IMR-90 (cell line): ENCODE measurements at regions not wholly inside any gene's neighbourhood (a gene's known extent, or its start where the extent isn't known, plus 50 kb on each side); places are given as distances from the start of the nearest gene placed in this dataset.

Source experiments
- ATAC-seq: fragments of 200-7000 bp; cut with Tn5 transposase; 2 replicates; pipeline ENCODE4 v1.9.1; 2020; ENCODE audit warnings: low read depth, mild to moderate bottlenecking, moderate library complexity
- BruUV-seq: library from RNA; stranded (reverse); fragments of 400-500 nt; replicated peaks from 2 replicates; lab custom pipeline; 2021; lab: Mats Ljungman, UMichigan
- CTCF ChIA-PET: fragments of 300-600 bp; formaldehyde crosslinking; extraction: SDS; loops from one replicate; lab custom pipeline; 2021; ENCODE audit warnings: antibody characterized with exemption; lab: Yijun Ruan, JAX
- POLR2A ChIA-PET: fragments of 300-600 bp; sonication (Branson Sonifier 250); formaldehyde crosslinking; loops from one replicate; lab custom pipeline; 2022; ENCODE audit warnings: antibody characterized with exemption; ENCODE audit not compliant: unreplicated experiment; lab: Charles Lee
- DNase-seq: peaks from one replicate; pipeline ENCODE4 v3.0.0; 2013
- H2AFZ ChIP-seq: replicated peaks from 2 replicates; pipeline ENCODE3; 2013; ENCODE audit warnings: low read length, mild to moderate bottlenecking; ENCODE audit not compliant: poor library complexity
- H2AK5ac ChIP-seq: 2 replicates; pipeline ENCODE4 v1.6.1; 2013; ENCODE audit warnings: low read depth, low read length, inconsistent platforms
- H2AK9ac ChIP-seq: replicated peaks from 2 replicates; pipeline ENCODE3; 2013; ENCODE audit warnings: mild to moderate bottlenecking, low read depth, low read length, moderate library complexity; ENCODE audit not compliant: poor library complexity
- H2BK120ac ChIP-seq: 2 replicates; pipeline ENCODE4 v1.6.1; 2013; ENCODE audit warnings: low read depth, low read length, inconsistent platforms
- H2BK15ac ChIP-seq: 3 replicates; pipeline ENCODE4 v1.6.1; 2013; ENCODE audit warnings: low read depth, low read length, inconsistent platforms
- H2BK20ac ChIP-seq: 2 replicates; pipeline ENCODE4 v1.6.1; 2013; ENCODE audit warnings: low read depth, mild to moderate bottlenecking, inconsistent platforms, low read length, moderate library complexity
- H2BK5ac ChIP-seq: 2 replicates; pipeline ENCODE4 v1.6.1; 2013; ENCODE audit warnings: mild to moderate bottlenecking, low read depth, low read length, inconsistent platforms; ENCODE audit not compliant: poor library complexity, severe bottlenecking
- H3K14ac ChIP-seq: replicated peaks from 2 replicates; pipeline ENCODE4 v1.6.1; 2013; ENCODE audit warnings: low read depth, low read length, inconsistent platforms
- H3K18ac ChIP-seq: 2 replicates; pipeline ENCODE4 v1.6.1; 2013; ENCODE audit warnings: low read depth, low read length, control low read depth
- H3K23ac ChIP-seq: 2 replicates; pipeline ENCODE4 v1.6.1; 2013; ENCODE audit warnings: low read depth, low read length, inconsistent platforms
- H3K27ac ChIP-seq: 2 replicates; pipeline ENCODE4 v1.5.1; 2013; ENCODE audit warnings: mild to moderate bottlenecking, control low read depth, low read length; ENCODE audit not compliant: insufficient read depth
- H3K27me3 ChIP-seq: 2 replicates; pipeline ENCODE4 v1.6.1; 2013; ENCODE audit warnings: low read length; ENCODE audit not compliant: control insufficient read depth, insufficient read depth
- H3K36me3 ChIP-seq: 2 replicates; pipeline ENCODE4 v1.6.1; 2013; ENCODE audit warnings: low read length, mixed read lengths; ENCODE audit not compliant: control insufficient read depth, insufficient read depth
- H3K4ac ChIP-seq: 2 replicates; pipeline ENCODE4 v1.6.1; 2013; ENCODE audit warnings: low read depth, low read length, inconsistent platforms
- H3K4me1 ChIP-seq: 2 replicates; pipeline ENCODE4 v1.6.1; 2013; ENCODE audit warnings: low read length, mixed read lengths; ENCODE audit not compliant: control insufficient read depth, insufficient read depth
- H3K4me2 ChIP-seq: 2 replicates; pipeline ENCODE4 v1.6.1; 2013; ENCODE audit warnings: low read depth, mild to moderate bottlenecking, control low read depth, low read length, moderate library complexity
- H3K4me3 ChIP-seq: 2 replicates; pipeline ENCODE4 v1.5.1; 2013; ENCODE audit warnings: low read depth, mild to moderate bottlenecking, control low read depth, low read length, moderate library complexity; ENCODE audit not compliant: insufficient read depth
- H3K56ac ChIP-seq: 2 replicates; pipeline ENCODE4 v1.6.1; 2013; ENCODE audit warnings: low read length, inconsistent platforms; ENCODE audit not compliant: insufficient read depth; ENCODE audit errors: extremely low read depth
- H3K79me1 ChIP-seq, 2 experiments: 2 replicates each; pipeline ENCODE4 v1.6.1; 2013; ENCODE audit warnings: low read length in 2 of 2, inconsistent platforms in 1 of 2, low read depth in 1 of 2
- H3K9ac ChIP-seq: 2 replicates; pipeline ENCODE4 v1.6.1; 2013; ENCODE audit warnings: low read depth, low read length, control low read depth
- H3K9me1 ChIP-seq: 2 replicates; pipeline ENCODE4 v1.6.1; 2013; ENCODE audit warnings: low read length, inconsistent platforms; ENCODE audit not compliant: insufficient read depth
- H3K9me3 ChIP-seq: 2 replicates; pipeline ENCODE4 v1.6.1; 2013; ENCODE audit warnings: low read length; ENCODE audit not compliant: control insufficient read depth, insufficient read depth
- H4K20me1 ChIP-seq: 2 replicates; pipeline ENCODE4 v1.6.1; 2013; ENCODE audit warnings: low read length, inconsistent platforms; ENCODE audit not compliant: insufficient read depth
- H4K5ac ChIP-seq: 2 replicates; pipeline ENCODE4 v1.6.1; 2013; ENCODE audit warnings: mild to moderate bottlenecking, low read depth, low read length, control low read depth
- H4K8ac ChIP-seq, 2 experiments: 2 replicates each; pipeline ENCODE4 v1.6.1; 2013; ENCODE audit warnings: low read depth in 2 of 2, low read length in 2 of 2, control low read depth in 1 of 2, inconsistent platforms in 1 of 2
- H4K91ac ChIP-seq: 2 replicates; pipeline ENCODE4 v1.6.1; 2013; ENCODE audit warnings: low read depth, low read length, inconsistent platforms; ENCODE audit not compliant: insufficient read depth
- BHLHE40 ChIP-seq: fragments of 150-350 bp; IDR thresholded peaks from 2 replicates; pipeline ENCODE4 v1.6.1; 2016; ENCODE audit warnings: mild to moderate bottlenecking, low read depth, low read length
- CEBPB ChIP-seq: IDR thresholded peaks from 2 replicates; pipeline ENCODE4 v1.6.1; 2012; ENCODE audit warnings: low read depth, low read length, improper control_type of control experiment
- CHD1 ChIP-seq: IDR thresholded peaks from 2 replicates; pipeline ENCODE4 v1.6.1; 2012; ENCODE audit warnings: low read depth, low read length, improper control_type of control experiment
- CTCF ChIP-seq: conservative IDR thresholded peaks from 2 replicates; pipeline ENCODE4 v1.5.1; 2012; ENCODE audit warnings: mild to moderate bottlenecking, low read depth, low read length, improper control_type of control experiment
- ELK1 ChIP-seq: fragments of 150-350 bp; IDR thresholded peaks from 2 replicates; pipeline ENCODE4 v1.6.1; 2016; ENCODE audit warnings: low read depth, mild to moderate bottlenecking, low read length, moderate library complexity, borderline replicate concordance
- MAFK ChIP-seq: IDR thresholded peaks from 2 replicates; pipeline ENCODE4 v1.6.1; 2012; ENCODE audit warnings: low read depth, low read length, improper control_type of control experiment
- MXI1 ChIP-seq: IDR thresholded peaks from 2 replicates; pipeline ENCODE4 v1.6.1; 2012; ENCODE audit warnings: low read depth, mild to moderate bottlenecking, low read length, moderate library complexity, borderline replicate concordance
- NFE2L2 ChIP-seq: fragments of 150-350 bp; IDR thresholded peaks from 2 replicates; pipeline ENCODE4 v1.6.1; 2016; ENCODE audit warnings: low read depth, mild to moderate bottlenecking, low read length
- POLR2A ChIP-seq: IDR thresholded peaks from 2 replicates; pipeline ENCODE4 v1.6.1; 2012; ENCODE audit warnings: mild to moderate bottlenecking, low read depth, low read length
- RAD21 ChIP-seq: IDR thresholded peaks from 2 replicates; pipeline ENCODE4 v1.6.1; 2012; ENCODE audit warnings: low read length, improper control_type of control experiment
- RFX5 ChIP-seq: IDR thresholded peaks from 2 replicates; pipeline ENCODE4 v1.8.0; 2012; ENCODE audit warnings: low read depth, mild to moderate bottlenecking, low read length, moderate library complexity
- USF2 ChIP-seq: fragments of 150-350 bp; IDR thresholded peaks from 2 replicates; pipeline ENCODE4 v1.6.1; 2017; ENCODE audit warnings: mild to moderate bottlenecking, antibody characterized with exemption, low read length, low read depth
- WGBS, 2 experiments: methylation state at CpG; one replicate each; pipeline versions ENCODE4 v1.1.5 to v1.1.7; 2013; ENCODE audit warnings: missing lambda C conversion rate in 2 of 2; ENCODE audit not compliant: insufficient read length in 1 of 2; ENCODE audit errors: extremely low coverage in 2 of 2; 5-methylcytosine and 5-hydroxymethylcytosine counted together
- dilution Hi-C: fragments of 300-500 bp; cut with HindIII; formaldehyde crosslinking; loops from one replicate; pipeline ENCODE4 v1.14.3; 2018; ENCODE audit warnings: low sequenced_read_pairs; ENCODE audit not compliant: unreplicated experiment
- in situ Hi-C: fragments of 300-500 bp; cut with MboI; formaldehyde crosslinking; loops from 3 replicates; pipeline ENCODE4 v1.14.3; 2019; ENCODE audit warnings: low sequenced_read_pairs, inconsistent platforms, mixed read lengths
- intact Hi-C: fragments of 100-400 bp; cut with micrococcal nuclease; formaldehyde crosslinking; loops from 2 replicates; pipeline ENCODE4 v1.10.0; 2022

GRCh38 chr3:177886501-177886900 is 649.7 kb upstream of the KCNMB2 start:
- in situ Hi-C loops = no loop called here
- no peak overlapping the region for H3K4me2 ChIP-seq
- no peak overlapping the region for H4K8ac ChIP-seq
- no TSS peak for BruUV-seq
- intact Hi-C loops = no loop called here
- H4K5ac ChIP-seq = no peak overlapping the region
- CTCF ChIA-PET = no interaction called here
- no peak overlapping the region for H2BK5ac ChIP-seq
- H3K14ac ChIP-seq = no peak overlapping the region
- H3K9me1 ChIP-seq = no peaks in the 10 kb centered on the region
- ATAC-seq (no peak), DNase-seq (no peak)
- dilution Hi-C loops = no loop called here
- TF ChIP-seq CHD1 = no peak
- TF ChIP-seq POLR2A = no peak
- no peak for TF ChIP-seq MXI1
- TF ChIP-seq NFE2L2 = no peak
- no peak for TF ChIP-seq MAFK
- TF ChIP-seq ELK1 = no peak
- no peak for TF ChIP-seq CEBPB
- no peak for TF ChIP-seq RAD21
- no peak for TF ChIP-seq RFX5
- TF ChIP-seq BHLHE40 = no peak
- no peak for TF ChIP-seq CTCF
- no peak for TF ChIP-seq USF2
- H2BK120ac ChIP-seq = no peak overlapping the region
- no peak overlapping the region for H3K4me3 ChIP-seq
- no peaks in the 10 kb centered on the region for H3K36me3 ChIP-seq
- no peaks in the 10 kb centered on the region for H3K9me3 ChIP-seq
- no peak overlapping the region for H4K91ac ChIP-seq
- POLR2A ChIA-PET = interaction anchor here (0.6 kb wide), 2 partner anchors 11 to 67 kb away, joined by 6 to 13 read pairs; no protein-coding TSS in a partner anchor
- H2BK20ac ChIP-seq = no peak overlapping the region
- H3K4me1 ChIP-seq = no peaks in the 10 kb centered on the region
- H3K9ac ChIP-seq = no peak overlapping the region
- no CpG with 5 or more reads among the region's 3 CpGs for WGBS, 2 experiments
- H3K79me1 ChIP-seq = no peaks in the 10 kb centered on the region
- H3K4ac ChIP-seq = no peak overlapping the region
- H3K23ac ChIP-seq = no peak overlapping the region
- H4K20me1 ChIP-seq = no peaks in the 10 kb centered on the region
- no peak overlapping the region for H2AFZ ChIP-seq
- no peak overlapping the region for H2AK5ac ChIP-seq
- H2BK15ac ChIP-seq = no peak overlapping the region
- H2AK9ac ChIP-seq = no peak overlapping the region
- H3K27me3 ChIP-seq = no peaks in the 10 kb centered on the region
- no peak overlapping the region for H3K18ac ChIP-seq
- no peak overlapping the region for H3K27ac ChIP-seq
- H3K56ac ChIP-seq = no peak overlapping the region
